GM20000 (cell line): ENCODE measurements at regions not wholly inside any gene's neighbourhood (a gene's known extent, or its start where the extent isn't known, plus 50 kb on each side); places are given as distances from the start of the nearest gene placed in this dataset.

Experiments used
- DNase-seq: peaks from one replicate; pipeline ENCODE4 v3.0.0; 2012; ENCODE audit warnings: low spot score
- CTCF ChIP-seq: IDR thresholded peaks from 2 replicates; pipeline ENCODE4 v1.5.1; 2012; ENCODE audit warnings: mild to moderate bottlenecking, control low read depth; ENCODE audit errors: extremely low read depth, missing control alignments

DNA sequence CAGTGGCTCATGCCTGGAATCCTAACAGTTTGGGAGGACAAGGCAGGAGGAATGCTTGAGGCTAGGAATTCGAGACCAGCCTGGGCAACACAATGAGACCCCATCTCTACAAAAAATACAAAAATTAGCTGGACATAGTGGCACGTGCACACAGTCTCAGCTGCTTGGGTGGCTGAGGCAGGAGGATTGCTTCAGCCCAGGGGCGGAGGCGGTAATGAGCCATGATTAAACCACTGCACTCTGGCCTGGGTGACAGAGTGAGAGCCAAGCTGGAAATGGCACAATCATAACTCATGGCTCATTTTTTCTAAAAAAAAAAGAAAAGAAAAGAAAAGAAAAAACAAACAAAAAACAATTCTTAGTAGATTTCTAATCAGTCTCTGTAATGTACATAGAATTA is 446.2 kb downstream of the ELAVL2 start:
- DNase-seq: no peak
- no peak for TF ChIP-seq CTCF

DNA sequence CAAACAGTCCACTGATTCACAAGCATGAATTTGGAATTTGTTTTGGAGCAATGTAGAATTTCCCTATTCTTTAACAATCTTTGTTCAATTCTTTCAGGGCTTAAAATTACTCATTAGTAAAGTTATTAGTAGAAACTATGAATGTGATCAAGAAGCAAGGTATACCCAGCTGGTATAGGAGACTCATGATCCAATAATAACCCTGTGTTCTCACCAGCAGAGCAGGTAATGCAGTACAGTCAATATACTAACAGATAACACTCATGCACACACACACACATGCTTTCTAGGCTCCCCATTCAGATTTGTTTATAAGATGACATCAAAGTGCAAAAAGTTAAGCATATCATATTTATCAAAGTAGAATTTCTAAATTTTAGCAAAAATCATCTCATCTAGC is 445.2 kb downstream of the ELAVL2 start:
- DNase-seq: no peak
- no peak for TF ChIP-seq CTCF

GRCh38 chr9:23382418-23382817 is 443.6 kb downstream of the ELAVL2 start:
- TF ChIP-seq CTCF: no peak
- DNase-seq: no peak

DNA sequence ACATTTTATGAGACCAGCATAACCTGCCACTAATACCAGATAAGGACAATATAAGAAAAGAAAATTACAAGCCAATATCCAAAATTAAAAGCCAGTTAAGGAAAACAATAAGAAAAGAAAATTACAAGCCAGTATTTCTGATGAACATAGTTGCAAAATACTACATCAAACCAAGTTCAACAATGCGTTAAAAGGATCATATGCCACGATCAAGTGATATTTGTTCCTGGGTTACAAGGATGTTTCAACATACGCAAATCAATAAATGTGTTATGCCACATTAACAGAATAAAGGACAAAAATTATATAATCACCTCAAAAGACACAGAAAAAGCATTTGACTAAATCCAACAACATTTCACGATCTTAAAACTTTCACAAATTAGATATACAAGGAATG is 431.9 kb downstream of the ELAVL2 start:
- no peak for TF ChIP-seq CTCF
- DNase-seq: no peak

GRCh38 chr9:23408874-23409273 is 417.2 kb downstream of the ELAVL2 start:
- no peak for TF ChIP-seq CTCF
- DNase-seq: no peak

GRCh38 chr9:23412046-23412445 is 414.0 kb downstream of the ELAVL2 start:
- TF ChIP-seq CTCF: no peak
- no peak for DNase-seq

GRCh38 chr9:23412458-23412857 is 413.6 kb downstream of the ELAVL2 start:
- no peak for TF ChIP-seq CTCF
- DNase-seq: no peak
